NB4 (cell line): ENCODE measurements at regions not wholly inside any gene's neighbourhood (a gene's known extent, or its start where the extent isn't known, plus 50 kb on each side); places are given as distances from the start of the nearest gene placed in this dataset.

Experiments
- DNase-seq: peaks from one replicate; pipeline ENCODE4 v3.0.0; 2010; ENCODE audit warnings: low read depth
- H3K4me3 ChIP-seq: one replicate; pipeline ENCODE4 v1.5.1; 2011; ENCODE audit warnings: mild to moderate bottlenecking, low read depth, low read length, moderate library complexity
- CTCF ChIP-seq: IDR thresholded peaks from one replicate; pipeline ENCODE4 v1.5.1; 2012; ENCODE audit warnings: low read depth, low read length
- MYC ChIP-seq: IDR thresholded peaks from 2 replicates; pipeline ENCODE4 v1.6.1; 2011; ENCODE audit warnings: low read depth, low read length
- POLR2A ChIP-seq: IDR thresholded peaks from 2 replicates; pipeline ENCODE4 v1.6.1; 2011; ENCODE audit warnings: mild to moderate bottlenecking; ENCODE audit not compliant: insufficient read length; ENCODE audit errors: extremely low read depth
- TF ChIP-seq, protein P1 (sequence below): IDR thresholded peaks from 2 replicates; pipeline ENCODE4 v1.6.1; 2011; ENCODE audit warnings: low read depth, low read length

- TF ChIP-seq CTCF (no peak), MYC (no peak), POLR2A (no peak)
- no peak overlapping the region for H3K4me3 ChIP-seq
- DNase-seq = no peak
These were observed 93.3 kb downstream of the ATP23 start for GRCh38 chr12:58034712-58035111.

- TF ChIP-seq POLR2A (no peak), MYC (no peak), CTCF (no peak)
- TF ChIP-seq, protein P1, sequence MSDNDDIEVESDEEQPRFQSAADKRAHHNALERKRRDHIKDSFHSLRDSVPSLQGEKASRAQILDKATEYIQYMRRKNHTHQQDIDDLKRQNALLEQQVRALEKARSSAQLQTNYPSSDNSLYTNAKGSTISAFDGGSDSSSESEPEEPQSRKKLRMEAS = no peak
- no peak overlapping the region for H3K4me3 ChIP-seq
- no peak for DNase-seq
These were observed 100.1 kb downstream of the ATP23 start for GRCh38 chr12:58041441-58041840.

- DNase-seq = no peak
- TF ChIP-seq POLR2A (no peak), MYC (no peak), CTCF (no peak)
- TF ChIP-seq, protein P1 = no peak
- H3K4me3 ChIP-seq = no peak overlapping the region
These were observed 103.6 kb downstream of the ATP23 start for GRCh38 chr12:58044966-58045365.

DNA sequence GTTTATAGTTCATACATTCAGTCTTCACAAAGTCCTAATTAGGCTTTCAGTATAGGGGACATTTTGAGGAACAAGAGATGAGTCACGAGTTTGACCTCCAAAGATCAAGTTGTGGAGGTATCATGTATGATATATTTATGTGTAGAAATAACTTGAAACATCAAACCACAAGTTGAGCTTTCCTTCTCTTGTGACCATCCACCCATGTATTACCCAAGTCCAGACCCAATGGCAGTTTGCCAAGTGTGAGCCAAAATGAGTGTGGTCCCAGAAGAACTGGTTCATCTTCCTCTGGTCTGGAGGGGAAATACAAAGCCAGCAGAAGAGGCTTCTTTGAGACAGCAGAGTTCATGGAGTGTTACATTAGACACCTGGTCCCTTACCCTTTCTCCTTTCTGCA is 104.9 kb downstream of the ATP23 start:
- peak; percentile 53 for DNase-seq
- TF ChIP-seq CTCF (no peak), MYC (no peak)
- H3K4me3 ChIP-seq = no peak overlapping the region

- no peak overlapping the region for H3K4me3 ChIP-seq
- TF ChIP-seq MYC = no peak
- DNase-seq = no peak
These were observed 110.0 kb downstream of the ATP23 start for GRCh38 chr12:58051378-58051777.

GRCh38 chr12:58064666-58065065 is 123.3 kb downstream of the ATP23 start:
- TF ChIP-seq, protein P1 = no peak
- no peak for TF ChIP-seq POLR2A

DNA sequence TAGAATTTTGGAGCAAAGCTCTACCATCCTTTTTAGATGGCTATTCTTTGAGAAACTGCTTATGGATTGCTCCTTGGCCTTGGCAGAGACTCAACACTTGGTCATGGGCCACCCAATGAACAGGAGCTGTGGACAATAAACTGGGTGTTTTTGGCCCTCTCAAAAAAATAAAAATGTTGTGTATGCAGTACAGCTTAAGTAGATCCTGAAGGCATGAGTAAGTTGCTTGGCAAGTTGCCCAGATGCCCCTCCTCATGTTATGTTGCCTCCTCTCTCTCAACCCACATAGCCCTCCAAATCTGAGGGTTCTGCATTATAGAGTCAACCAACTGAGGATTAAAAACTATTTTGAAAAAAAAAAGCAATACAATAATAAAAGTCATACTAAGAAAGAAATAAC is 124.9 kb downstream of the ATP23 start:
- TF ChIP-seq MYC = no peak
- TF ChIP-seq POLR2A = no peak
- TF ChIP-seq, protein P1 = no peak
- TF ChIP-seq CTCF = no peak
- DNase-seq = no peak
- H3K4me3 ChIP-seq = no peak overlapping the region

More at GRCh38 chr12:58064666-58065065, 123.3 kb downstream of the ATP23 start:
- no peak for DNase-seq
- H3K4me3 ChIP-seq = no peak overlapping the region
